ENCODE measurements at regions not wholly inside any gene's neighbourhood (a gene's known extent, or its start where the extent isn't known, plus 50 kb on each side); places are given as distances from the start of the nearest gene placed in this dataset.

DNA sequence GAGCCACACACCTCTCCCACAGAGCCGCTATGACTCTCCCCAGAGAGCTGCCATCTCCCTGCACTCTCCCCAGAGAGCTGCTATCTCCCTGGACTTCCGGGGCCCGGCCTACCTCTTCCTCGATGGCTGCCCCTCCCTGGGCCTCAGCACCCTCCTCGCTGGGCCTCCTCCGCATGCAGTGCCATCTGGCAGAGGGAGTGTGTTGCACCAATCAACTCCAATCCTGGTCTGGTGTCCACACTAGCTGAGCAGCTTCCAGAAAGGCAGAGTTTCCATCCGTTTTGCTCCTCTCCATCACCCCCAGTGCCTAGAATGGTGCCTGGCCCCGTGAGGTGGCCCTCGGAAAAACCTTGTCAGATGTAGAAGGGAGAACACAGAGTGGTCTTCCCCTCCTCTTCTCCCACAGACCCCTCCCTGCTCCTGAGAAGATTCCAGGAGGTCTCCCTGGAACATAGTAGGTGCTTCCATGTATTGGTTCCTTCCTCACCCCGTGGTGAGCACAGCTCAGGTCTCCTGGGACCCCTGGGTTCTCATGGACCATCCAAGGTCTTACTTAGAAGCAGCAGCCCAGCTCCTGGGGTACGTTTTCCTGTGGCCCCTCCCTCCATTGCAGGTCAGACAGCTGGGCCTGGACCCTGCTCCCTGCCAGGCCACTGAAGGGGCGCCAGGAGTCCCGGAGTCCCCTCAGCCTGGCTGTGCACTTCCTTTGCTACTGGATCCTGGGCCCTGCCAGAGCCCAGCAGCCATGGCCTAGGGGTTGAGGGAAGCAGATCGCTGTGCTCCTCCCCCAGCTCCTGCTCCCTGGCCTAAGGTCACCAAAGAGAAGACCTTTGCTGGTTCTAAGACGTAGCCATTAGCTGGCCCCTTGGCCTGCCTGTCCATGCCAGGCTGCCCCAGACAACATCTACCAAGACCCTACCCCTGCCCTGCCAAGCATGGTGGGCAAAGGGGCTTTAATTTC is 233.8 kb upstream of the GSE1 start:
- no peak overlapping the region for H3K4me3 ChIP-seq (IDR thresholded peaks at IDR 0.05; ENCODE audit: insufficient read depth, low read depth, low read length)
- H3K4me2 ChIP-seq: no peak overlapping the region
- TF ChIP-seq CTCF (conservative IDR thresholded peaks at IDR 0.05; ENCODE audit: low read depth, low read length): no peak
- no peak overlapping the region for H2AFZ ChIP-seq (ENCODE audit: low read depth)
- no peak overlapping the region for H3K27ac ChIP-seq
- peaks cover 70% of the 10 kb centered on the region for H3K27me3 ChIP-seq (ENCODE audit: insufficient read depth, low read depth)
- no peaks in the 10 kb centered on the region for H3K36me3 ChIP-seq (ENCODE audit: insufficient read depth)
- no peaks in the 10 kb centered on the region for H3K4me1 ChIP-seq (ENCODE audit: low read depth, poor library complexity, severe bottlenecking)
- no peaks in the 10 kb centered on the region for H3K79me2 ChIP-seq (ENCODE audit: insufficient read depth, low read depth)
- no peak overlapping the region for H3K9ac ChIP-seq
- H4K20me1 ChIP-seq (ENCODE audit: insufficient read depth): no peaks in the 10 kb centered on the region

GRCh38 chr16:85380002-85380395 is 233.1 kb upstream of the GSE1 start:
- Histone ChIP-seq H4K20me1 (ENCODE audit: insufficient read depth) (no peaks in the 10 kb centered on the region), H3K4me2 (no peak overlapping the region), H3K79me2 (ENCODE audit: insufficient read depth, low read depth) (no peaks in the 10 kb centered on the region), H3K36me3 (ENCODE audit: insufficient read depth) (no peaks in the 10 kb centered on the region), H3K9ac (no peak overlapping the region), H3K4me3 (IDR thresholded peaks at IDR 0.05; ENCODE audit: insufficient read depth, low read depth, low read length) (no peak overlapping the region), H3K27ac (no peak overlapping the region), H2AFZ (ENCODE audit: low read depth) (no peak overlapping the region), H3K4me1 (ENCODE audit: low read depth, poor library complexity, severe bottlenecking) (no peaks in the 10 kb centered on the region), H3K27me3 (ENCODE audit: insufficient read depth, low read depth) (peaks cover 72% of the 10 kb centered on the region)
- no peak for TF ChIP-seq CTCF (conservative IDR thresholded peaks at IDR 0.05; ENCODE audit: low read depth, low read length)

- H3K4me1 ChIP-seq (ENCODE audit: low read depth, poor library complexity, severe bottlenecking): no peaks in the 10 kb centered on the region
- H3K4me2 ChIP-seq: no peak overlapping the region
- peaks cover 72% of the 10 kb centered on the region for H3K27me3 ChIP-seq (ENCODE audit: insufficient read depth, low read depth)
Measured at GRCh38 chr16:85380905-85381737, 232.0 kb upstream of the GSE1 start.

More at GRCh38 chr16:85380905-85381737, 232.0 kb upstream of the GSE1 start:
- no peak overlapping the region for H3K27ac ChIP-seq
- no peak overlapping the region for H2AFZ ChIP-seq (ENCODE audit: low read depth)
- no peak overlapping the region for H3K9ac ChIP-seq
- H4K20me1 ChIP-seq (ENCODE audit: insufficient read depth): no peaks in the 10 kb centered on the region
- no peaks in the 10 kb centered on the region for H3K36me3 ChIP-seq (ENCODE audit: insufficient read depth)
- H3K79me2 ChIP-seq (ENCODE audit: insufficient read depth, low read depth): no peaks in the 10 kb centered on the region
- no peak overlapping the region for H3K4me3 ChIP-seq (IDR thresholded peaks at IDR 0.05; ENCODE audit: insufficient read depth, low read depth, low read length)
- TF ChIP-seq CTCF (conservative IDR thresholded peaks at IDR 0.05; ENCODE audit: low read depth, low read length): no peak

All from KMS-11 (cell line).